Fibroblast of pulmonary artery (primary cell): ENCODE measurements at regions not wholly inside any gene's neighbourhood (a gene's known extent, or its start where the extent isn't known, plus 50 kb on each side); places are given as distances from the start of the nearest gene placed in this dataset.
"Not testable (repeated sequence)": the region's sequence is repeated elsewhere in the genome, so short reads cannot be mapped to it uniquely, and the experiment has no call there.

Experiments
- DNase-seq: peaks from one replicate; pipeline ENCODE4 v3.0.0-alpha.2; 2010; ENCODE audit warnings: low read depth
- H3K4me3 ChIP-seq: replicated peaks from 2 replicates; pipeline ENCODE4 v1.5.1; 2011; ENCODE audit warnings: low read depth, mild to moderate bottlenecking, control low read depth, low read length, moderate library complexity
- TF ChIP-seq, protein P1 (sequence below): IDR thresholded peaks from 2 replicates; pipeline ENCODE4 v1.5.1; 2011; ENCODE audit warnings: mild to moderate bottlenecking, control low read depth, low read length, inconsistent platforms; ENCODE audit errors: missing control alignments

DNA sequence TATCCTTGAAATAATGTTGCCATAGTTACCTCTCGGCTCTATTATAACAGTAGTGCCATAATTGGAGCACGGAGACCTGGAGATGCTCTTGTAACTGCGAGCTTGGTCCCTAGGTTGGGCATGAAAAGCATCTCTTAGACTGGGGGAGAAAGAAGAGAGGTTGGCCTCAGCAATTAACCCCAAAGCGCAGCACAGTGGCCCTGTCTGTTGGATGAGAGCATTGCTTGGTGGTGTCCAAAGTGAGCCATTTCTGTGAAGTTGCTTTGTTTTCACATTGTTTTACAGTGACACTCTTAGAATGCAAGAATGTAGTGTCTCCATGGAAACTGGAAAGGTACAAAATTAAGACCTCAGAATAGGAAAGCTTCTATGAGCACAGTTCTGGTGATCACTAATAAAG is 660.7 kb upstream of the EEF2KMT start:
- no peak overlapping the region for H3K4me3 ChIP-seq
- no peak for DNase-seq
- TF ChIP-seq, protein P1, sequence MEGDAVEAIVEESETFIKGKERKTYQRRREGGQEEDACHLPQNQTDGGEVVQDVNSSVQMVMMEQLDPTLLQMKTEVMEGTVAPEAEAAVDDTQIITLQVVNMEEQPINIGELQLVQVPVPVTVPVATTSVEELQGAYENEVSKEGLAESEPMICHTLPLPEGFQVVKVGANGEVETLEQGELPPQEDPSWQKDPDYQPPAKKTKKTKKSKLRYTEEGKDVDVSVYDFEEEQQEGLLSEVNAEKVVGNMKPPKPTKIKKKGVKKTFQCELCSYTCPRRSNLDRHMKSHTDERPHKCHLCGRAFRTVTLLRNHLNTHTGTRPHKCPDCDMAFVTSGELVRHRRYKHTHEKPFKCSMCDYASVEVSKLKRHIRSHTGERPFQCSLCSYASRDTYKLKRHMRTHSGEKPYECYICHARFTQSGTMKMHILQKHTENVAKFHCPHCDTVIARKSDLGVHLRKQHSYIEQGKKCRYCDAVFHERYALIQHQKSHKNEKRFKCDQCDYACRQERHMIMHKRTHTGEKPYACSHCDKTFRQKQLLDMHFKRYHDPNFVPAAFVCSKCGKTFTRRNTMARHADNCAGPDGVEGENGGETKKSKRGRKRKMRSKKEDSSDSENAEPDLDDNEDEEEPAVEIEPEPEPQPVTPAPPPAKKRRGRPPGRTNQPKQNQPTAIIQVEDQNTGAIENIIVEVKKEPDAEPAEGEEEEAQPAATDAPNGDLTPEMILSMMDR = no peak

DNA sequence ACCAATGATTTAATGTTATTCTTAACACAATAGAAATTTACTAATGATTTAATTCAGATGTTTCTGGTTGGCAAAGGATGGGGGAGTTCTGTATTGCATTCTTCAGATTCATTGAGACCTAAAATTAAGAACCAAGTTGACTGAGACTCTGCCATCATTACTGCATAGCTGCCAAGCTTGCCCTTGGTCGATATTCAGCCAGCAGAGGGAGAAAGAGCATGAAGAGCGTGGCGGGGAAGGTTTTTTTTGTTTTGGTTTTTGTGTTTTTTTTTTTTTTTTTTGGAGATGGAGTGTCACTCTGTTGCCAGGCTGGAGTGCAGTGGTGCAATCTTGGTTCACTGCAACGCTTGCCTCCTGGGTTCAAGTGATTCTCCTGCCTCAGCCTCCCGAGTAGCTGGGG is 659.4 kb upstream of the EEF2KMT start:
- H3K4me3 ChIP-seq = no peak overlapping the region
- TF ChIP-seq, protein P1 = no peak
- DNase-seq = no peak

DNA sequence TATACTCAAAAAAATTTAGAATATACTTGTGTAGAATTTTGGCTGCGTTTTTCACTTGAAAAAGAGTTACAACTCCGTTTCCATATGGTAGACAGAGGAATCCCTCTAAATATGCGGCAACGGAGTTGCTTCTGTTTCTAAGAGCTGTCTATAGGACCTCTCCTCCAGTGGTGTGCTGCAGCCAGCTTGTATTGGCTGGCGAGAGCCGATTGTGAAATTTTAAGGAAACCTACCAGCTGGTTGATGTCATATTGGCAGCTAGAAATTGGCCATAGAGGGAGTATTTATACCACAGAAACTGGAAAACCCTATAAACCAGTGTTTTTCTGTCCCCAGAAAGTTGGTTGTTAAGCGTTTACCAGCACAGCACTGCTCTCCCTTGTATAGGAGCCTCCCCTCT is 655.8 kb upstream of the EEF2KMT start:
- no peak overlapping the region for H3K4me3 ChIP-seq
- DNase-seq = no peak

DNA sequence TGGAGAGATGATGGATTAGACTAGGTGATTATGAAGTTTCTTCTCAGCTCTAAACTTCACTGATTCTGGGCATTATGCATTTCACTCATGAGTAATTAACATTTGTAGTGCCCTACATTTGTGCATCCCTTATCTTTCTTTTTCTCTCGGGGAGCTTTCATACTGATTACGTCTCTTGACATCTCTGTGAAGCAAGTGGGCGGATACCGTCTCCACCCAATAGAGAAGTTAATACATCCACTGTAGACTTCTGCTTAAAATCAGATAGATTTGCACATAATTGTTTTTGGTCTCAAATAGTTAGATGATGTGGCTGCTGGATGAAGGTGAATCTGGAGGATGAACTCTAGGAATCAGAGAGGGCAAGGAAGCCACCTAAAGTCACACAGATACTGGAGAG is 653.6 kb upstream of the EEF2KMT start:
- no peak for DNase-seq
- no peak overlapping the region for H3K4me3 ChIP-seq
- TF ChIP-seq, protein P1 = no peak

More for the DNA sequence above, 655.8 kb upstream of the EEF2KMT start:
- TF ChIP-seq, protein P1 = no peak

DNA sequence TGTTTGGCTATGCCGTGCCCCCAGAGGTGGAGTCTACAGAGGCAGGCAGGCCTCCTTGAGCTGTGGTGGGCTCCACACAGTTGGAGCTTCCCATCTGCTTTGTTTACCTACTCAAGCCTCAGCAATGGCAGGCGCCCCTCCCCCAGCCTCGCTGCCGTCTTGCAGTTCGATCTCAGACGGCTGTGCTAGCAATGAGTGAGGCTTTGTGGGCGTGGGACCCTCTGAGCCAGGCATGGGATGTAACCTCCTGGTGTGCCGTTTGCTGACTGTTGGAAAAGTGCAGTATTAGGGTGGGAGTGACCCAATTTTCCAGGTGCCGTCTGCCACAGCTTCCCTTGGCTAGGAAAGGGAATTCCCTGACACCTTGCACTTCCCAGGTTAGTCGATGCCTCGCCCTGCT is 652.8 kb upstream of the EEF2KMT start:
- not testable (repeated sequence) for H3K4me3 ChIP-seq, DNase-seq

DNA sequence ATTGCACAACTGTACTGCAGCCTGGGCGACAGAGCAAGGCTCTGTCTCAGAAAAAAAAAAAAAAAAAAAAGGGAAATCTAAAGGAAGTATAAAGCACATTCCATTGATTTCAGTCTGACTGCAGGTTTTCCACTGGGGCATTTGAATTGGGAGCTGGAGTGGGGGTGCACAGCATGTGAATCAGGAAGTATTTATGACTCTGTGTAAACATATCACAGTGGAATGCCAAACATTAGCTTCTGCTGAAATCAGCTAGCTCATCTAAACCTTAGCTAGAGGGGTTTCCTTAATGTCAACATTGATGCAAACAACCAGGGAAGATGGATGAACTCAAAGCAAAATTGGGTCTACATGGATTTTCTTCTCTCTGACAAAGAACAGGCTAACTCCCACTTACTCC is 641.0 kb upstream of the EEF2KMT start:
- H3K4me3 ChIP-seq = no peak overlapping the region
- TF ChIP-seq, protein P1 = no peak

DNA sequence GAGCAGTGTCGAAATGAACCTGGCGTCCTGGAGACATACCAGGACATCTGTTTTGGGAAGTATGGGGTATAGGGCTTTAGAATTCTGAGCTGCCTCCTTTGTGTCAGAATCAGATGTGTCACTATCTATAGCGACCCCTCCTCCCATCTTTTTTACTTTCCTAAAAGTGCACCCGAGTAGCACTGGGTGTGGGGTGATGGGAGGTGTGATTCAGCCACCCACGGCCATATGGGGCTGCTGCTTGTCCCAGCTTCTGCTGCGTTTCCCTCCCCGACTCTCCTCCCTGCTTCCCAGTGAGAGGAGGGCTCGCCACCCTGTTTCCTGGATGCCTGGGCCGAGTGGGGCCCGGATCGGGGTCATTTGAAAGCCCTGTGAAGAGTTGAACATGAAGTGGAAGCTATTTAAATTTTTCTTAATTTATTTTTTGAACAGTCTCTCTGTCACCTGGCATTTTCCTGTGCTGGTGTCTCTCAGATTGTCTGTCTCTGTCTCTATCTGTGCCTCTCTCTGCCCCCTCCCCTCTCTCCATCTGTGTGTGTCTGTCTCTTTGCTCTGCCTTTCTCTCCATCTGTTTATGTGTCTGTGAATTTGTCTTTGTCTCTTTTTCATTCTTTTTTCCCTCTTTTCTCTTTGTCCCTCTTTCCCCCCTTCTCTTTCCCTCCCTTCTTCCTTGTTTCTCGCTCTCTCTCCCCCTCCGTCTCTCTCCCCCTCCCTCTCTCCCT is 638.8 kb upstream of the EEF2KMT start:
- TF ChIP-seq, protein P1 = no peak
- no peak overlapping the region for H3K4me3 ChIP-seq
- no peak for DNase-seq

More for the DNA sequence above, 641.0 kb upstream of the EEF2KMT start:
- no peak for DNase-seq
